PFSK-1 (cell line): ENCODE measurements at regions not wholly inside any gene's neighbourhood (a gene's known extent, or its start where the extent isn't known, plus 50 kb on each side); places are given as distances from the start of the nearest gene placed in this dataset.

Experiments
- FOXP2 ChIP-seq: optimal IDR thresholded peaks from 2 replicates; pipeline ENCODE3; 2011; ENCODE audit warnings: borderline replicate concordance, control low read depth, inconsistent platforms; ENCODE audit not compliant: insufficient read depth; ENCODE audit errors: extremely low read length, extremely low read depth
- POLR2AphosphoS5 ChIP-seq: IDR thresholded peaks from 2 replicates; pipeline ENCODE4 v1.6.1; 2012; ENCODE audit warnings: low read depth, mild to moderate bottlenecking, control low read depth, low read length, moderate library complexity
- REST ChIP-seq, 2 experiments: IDR thresholded peaks; 2 replicates each; pipeline versions ENCODE4 v1.6.1 to v1.8.0; 2011 to 2012; ENCODE audit warnings: low read depth in 2 of 2, low read length in 2 of 2, control low read depth in 1 of 2, inconsistent platforms in 1 of 2, mild to moderate bottlenecking in 1 of 2, moderate library complexity in 1 of 2; ENCODE audit not compliant: insufficient read depth in 1 of 2
- SIN3A ChIP-seq: IDR thresholded peaks from 2 replicates; pipeline ENCODE4 v1.6.1; 2012; ENCODE audit warnings: mild to moderate bottlenecking, low read length, moderate library complexity, borderline replicate concordance; ENCODE audit not compliant: insufficient read depth
- TAF1 ChIP-seq: IDR thresholded peaks from 2 replicates; pipeline ENCODE4 v1.6.1; 2012; ENCODE audit warnings: low read length, control low read depth, borderline replicate concordance; ENCODE audit not compliant: insufficient read depth

GRCh38 chr1:218620956-218621355 is 275.8 kb downstream of the TGFB2 start:
- TF ChIP-seq POLR2AphosphoS5 (no peak), SIN3A (no peak), FOXP2 (no peak)

GRCh38 chr1:218624052-218624451 is 278.9 kb downstream of the TGFB2 start:
- TF ChIP-seq SIN3A (no peak), TAF1 (no peak), FOXP2 (no peak), REST (IDR thresholded peaks at IDR 0.05; ENCODE audit: insufficient read depth in 1 of 2, low read depth in 2 of 2, low read length in 2 of 2) (no peak), POLR2AphosphoS5 (no peak)

GRCh38 chr1:218625393-218625792 is 280.3 kb downstream of the TGFB2 start:
- TF ChIP-seq TAF1 (no peak), POLR2AphosphoS5 (no peak), FOXP2 (no peak), SIN3A (no peak), REST (IDR thresholded peaks at IDR 0.05; ENCODE audit: insufficient read depth in 1 of 2, low read depth in 2 of 2, low read length in 2 of 2) (no peak)

GRCh38 chr1:218633238-218633988 is 288.3 kb downstream of the TGFB2 start:
- TF ChIP-seq FOXP2 (no peak), TAF1 (no peak), POLR2AphosphoS5 (no peak), REST (IDR thresholded peaks at IDR 0.05; ENCODE audit: insufficient read depth in 1 of 2, low read depth in 2 of 2, low read length in 2 of 2) (no peak), SIN3A (no peak)

GRCh38 chr1:218634212-218634611 is 289.1 kb downstream of the TGFB2 start:
- TF ChIP-seq TAF1: no peak
- TF ChIP-seq FOXP2: no peak
- no peak for TF ChIP-seq POLR2AphosphoS5
- no peak for TF ChIP-seq REST (IDR thresholded peaks at IDR 0.05; ENCODE audit: insufficient read depth in 1 of 2, low read depth in 2 of 2, low read length in 2 of 2)
- no peak for TF ChIP-seq SIN3A
